ENCODE measurements at regions not wholly inside any gene's neighbourhood (a gene's known extent, or its start where the extent isn't known, plus 50 kb on each side); places are given as distances from the start of the nearest gene placed in this dataset.

DNA sequence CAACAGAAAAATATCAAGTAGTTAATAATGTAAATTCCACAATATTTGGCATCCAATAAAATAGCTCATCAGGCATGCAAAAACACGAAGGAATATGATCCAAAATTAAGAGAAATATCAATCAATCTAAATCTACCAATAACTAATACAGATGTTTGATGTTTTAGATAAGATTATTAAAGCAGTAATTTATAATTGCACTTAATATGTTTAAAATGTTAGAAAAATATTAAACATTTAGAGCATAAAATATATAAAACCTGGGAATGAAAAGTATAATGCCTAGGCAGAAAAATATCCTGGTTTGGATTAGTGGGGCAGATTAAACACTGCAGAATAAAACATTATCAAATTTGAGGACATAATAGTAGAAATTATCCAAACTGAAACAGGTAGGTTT is 879.9 kb downstream of the FAM181B start:
- ATAC-seq: no peak

DNA sequence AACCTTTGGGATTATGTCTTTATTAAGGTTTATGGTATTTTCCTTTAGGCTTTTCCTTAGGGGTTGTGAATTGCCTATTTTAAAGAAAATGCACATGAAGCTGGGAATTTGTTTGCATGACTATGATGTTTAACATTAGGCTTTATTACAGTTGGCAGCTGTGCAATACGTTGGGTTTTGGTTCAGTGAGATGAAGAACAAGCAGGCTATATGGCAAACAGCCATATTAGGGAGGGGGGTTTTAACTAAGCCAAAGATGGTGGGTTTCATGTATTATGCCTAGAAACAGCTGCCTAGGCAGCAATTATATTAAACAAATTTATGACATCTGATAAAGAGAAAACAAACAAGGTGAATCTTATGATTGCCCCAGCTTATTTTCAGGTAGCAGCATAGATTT is 880.8 kb downstream of the FAM181B start:
- ATAC-seq: no peak
- TF ChIP-seq, protein P1, sequence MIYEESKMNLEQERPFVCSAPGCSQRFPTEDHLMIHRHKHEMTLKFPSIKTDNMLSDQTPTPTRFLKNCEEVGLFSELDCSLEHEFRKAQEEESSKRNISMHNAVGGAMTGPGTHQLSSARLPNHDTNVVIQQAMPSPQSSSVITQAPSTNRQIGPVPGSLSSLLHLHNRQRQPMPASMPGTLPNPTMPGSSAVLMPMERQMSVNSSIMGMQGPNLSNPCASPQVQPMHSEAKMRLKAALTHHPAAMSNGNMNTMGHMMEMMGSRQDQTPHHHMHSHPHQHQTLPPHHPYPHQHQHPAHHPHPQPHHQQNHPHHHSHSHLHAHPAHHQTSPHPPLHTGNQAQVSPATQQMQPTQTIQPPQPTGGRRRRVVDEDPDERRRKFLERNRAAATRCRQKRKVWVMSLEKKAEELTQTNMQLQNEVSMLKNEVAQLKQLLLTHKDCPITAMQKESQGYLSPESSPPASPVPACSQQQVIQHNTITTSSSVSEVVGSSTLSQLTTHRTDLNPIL (CRISPR knock-in tag; IDR thresholded peaks at IDR 0.05; ENCODE audit: low read depth): no peak
- TF ChIP-seq ESRRG (CRISPR knock-in tag; IDR thresholded peaks at IDR 0.05) (no peak), ARNTL (CRISPR knock-in tag; IDR thresholded peaks at IDR 0.05; ENCODE audit: borderline replicate concordance, low read depth) (no peak), TCF4 (CRISPR knock-in tag; IDR thresholded peaks at IDR 0.05; ENCODE audit: borderline replicate concordance) (no peak), PPARA (CRISPR knock-in tag; IDR thresholded peaks at IDR 0.05; ENCODE audit: borderline replicate concordance) (no peak), RARB (CRISPR knock-in tag; IDR thresholded peaks at IDR 0.05) (no peak), ISL1 (CRISPR knock-in tag; IDR thresholded peaks at IDR 0.05) (no peak)

More for the DNA sequence above, 879.9 kb downstream of the FAM181B start:
- TF ChIP-seq TCF4 (CRISPR knock-in tag; IDR thresholded peaks at IDR 0.05; ENCODE audit: borderline replicate concordance) (no peak), ZFP3 (CRISPR knock-in tag; IDR thresholded peaks at IDR 0.05) (no peak), RARB (CRISPR knock-in tag; IDR thresholded peaks at IDR 0.05) (no peak), OSR1 (CRISPR knock-in tag; IDR thresholded peaks at IDR 0.05) (no peak), ZFP30 (CRISPR knock-in tag; IDR thresholded peaks at IDR 0.05) (no peak), CSDC2 (CRISPR knock-in tag; IDR thresholded peaks at IDR 0.05) (no peak), BACH2 (CRISPR knock-in tag; IDR thresholded peaks at IDR 0.05; ENCODE audit: borderline replicate concordance) (no peak), GLIS3 (CRISPR knock-in tag; IDR thresholded peaks at IDR 0.05) (no peak), ZNF565 (CRISPR knock-in tag; conservative IDR thresholded peaks at IDR 0.05; ENCODE audit: low read depth) (no peak)
- TF ChIP-seq, protein P2, sequence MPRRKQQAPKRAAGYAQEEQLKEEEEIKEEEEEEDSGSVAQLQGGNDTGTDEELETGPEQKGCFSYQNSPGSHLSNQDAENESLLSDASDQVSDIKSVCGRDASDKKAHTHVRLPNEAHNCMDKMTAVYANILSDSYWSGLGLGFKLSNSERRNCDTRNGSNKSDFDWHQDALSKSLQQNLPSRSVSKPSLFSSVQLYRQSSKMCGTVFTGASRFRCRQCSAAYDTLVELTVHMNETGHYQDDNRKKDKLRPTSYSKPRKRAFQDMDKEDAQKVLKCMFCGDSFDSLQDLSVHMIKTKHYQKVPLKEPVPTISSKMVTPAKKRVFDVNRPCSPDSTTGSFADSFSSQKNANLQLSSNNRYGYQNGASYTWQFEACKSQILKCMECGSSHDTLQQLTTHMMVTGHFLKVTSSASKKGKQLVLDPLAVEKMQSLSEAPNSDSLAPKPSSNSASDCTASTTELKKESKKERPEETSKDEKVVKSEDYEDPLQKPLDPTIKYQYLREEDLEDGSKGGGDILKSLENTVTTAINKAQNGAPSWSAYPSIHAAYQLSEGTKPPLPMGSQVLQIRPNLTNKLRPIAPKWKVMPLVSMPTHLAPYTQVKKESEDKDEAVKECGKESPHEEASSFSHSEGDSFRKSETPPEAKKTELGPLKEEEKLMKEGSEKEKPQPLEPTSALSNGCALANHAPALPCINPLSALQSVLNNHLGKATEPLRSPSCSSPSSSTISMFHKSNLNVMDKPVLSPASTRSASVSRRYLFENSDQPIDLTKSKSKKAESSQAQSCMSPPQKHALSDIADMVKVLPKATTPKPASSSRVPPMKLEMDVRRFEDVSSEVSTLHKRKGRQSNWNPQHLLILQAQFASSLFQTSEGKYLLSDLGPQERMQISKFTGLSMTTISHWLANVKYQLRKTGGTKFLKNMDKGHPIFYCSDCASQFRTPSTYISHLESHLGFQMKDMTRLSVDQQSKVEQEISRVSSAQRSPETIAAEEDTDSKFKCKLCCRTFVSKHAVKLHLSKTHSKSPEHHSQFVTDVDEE (CRISPR knock-in tag; IDR thresholded peaks at IDR 0.05): no peak
- TF ChIP-seq, protein P3, sequence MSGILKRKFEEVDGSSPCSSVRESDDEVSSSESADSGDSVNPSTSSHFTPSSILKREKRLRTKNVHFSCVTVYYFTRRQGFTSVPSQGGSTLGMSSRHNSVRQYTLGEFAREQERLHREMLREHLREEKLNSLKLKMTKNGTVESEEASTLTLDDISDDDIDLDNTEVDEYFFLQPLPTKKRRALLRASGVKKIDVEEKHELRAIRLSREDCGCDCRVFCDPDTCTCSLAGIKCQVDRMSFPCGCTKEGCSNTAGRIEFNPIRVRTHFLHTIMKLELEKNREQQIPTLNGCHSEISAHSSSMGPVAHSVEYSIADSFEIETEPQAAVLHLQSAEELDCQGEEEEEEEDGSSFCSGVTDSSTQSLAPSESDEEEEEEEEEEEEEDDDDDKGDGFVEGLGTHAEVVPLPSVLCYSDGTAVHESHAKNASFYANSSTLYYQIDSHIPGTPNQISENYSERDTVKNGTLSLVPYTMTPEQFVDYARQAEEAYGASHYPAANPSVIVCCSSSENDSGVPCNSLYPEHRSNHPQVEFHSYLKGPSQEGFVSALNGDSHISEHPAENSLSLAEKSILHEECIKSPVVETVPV (CRISPR knock-in tag; IDR thresholded peaks at IDR 0.05): no peak
- TF ChIP-seq, protein P4, sequence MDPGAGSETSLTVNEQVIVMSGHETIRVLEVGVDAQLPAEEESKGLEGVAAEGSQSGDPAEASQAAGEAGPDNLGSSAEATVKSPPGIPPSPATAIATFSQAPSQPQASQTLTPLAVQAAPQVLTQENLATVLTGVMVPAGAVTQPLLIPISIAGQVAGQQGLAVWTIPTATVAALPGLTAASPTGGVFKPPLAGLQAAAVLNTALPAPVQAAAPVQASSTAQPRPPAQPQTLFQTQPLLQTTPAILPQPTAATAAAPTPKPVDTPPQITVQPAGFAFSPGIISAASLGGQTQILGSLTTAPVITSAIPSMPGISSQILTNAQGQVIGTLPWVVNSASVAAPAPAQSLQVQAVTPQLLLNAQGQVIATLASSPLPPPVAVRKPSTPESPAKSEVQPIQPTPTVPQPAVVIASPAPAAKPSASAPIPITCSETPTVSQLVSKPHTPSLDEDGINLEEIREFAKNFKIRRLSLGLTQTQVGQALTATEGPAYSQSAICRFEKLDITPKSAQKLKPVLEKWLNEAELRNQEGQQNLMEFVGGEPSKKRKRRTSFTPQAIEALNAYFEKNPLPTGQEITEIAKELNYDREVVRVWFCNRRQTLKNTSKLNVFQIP (CRISPR knock-in tag; IDR thresholded peaks at IDR 0.05; ENCODE audit: borderline replicate concordance, low read depth): no peak
- TF ChIP-seq, protein P1 (CRISPR knock-in tag; IDR thresholded peaks at IDR 0.05; ENCODE audit: low read depth): no peak

DNA sequence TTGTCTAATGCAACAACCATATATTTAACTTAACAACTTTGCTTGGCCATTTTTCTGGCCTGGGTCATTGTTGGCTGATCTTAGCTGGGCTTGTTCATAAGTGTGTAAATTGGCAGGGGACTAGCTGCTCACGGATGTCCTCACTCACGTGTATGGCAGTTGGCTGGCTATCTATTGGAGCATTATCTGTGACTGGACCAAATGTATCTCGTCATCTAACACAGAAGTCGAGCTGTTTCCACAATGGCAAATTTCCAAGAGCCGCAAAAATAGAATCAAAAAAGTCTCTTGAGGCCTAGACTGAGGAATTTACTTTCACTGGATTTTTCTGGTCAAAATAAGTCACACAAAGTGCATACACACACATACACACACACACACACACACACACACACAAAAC is 893.3 kb downstream of the FAM181B start:
- no peak for ATAC-seq
- TF ChIP-seq, protein P5, sequence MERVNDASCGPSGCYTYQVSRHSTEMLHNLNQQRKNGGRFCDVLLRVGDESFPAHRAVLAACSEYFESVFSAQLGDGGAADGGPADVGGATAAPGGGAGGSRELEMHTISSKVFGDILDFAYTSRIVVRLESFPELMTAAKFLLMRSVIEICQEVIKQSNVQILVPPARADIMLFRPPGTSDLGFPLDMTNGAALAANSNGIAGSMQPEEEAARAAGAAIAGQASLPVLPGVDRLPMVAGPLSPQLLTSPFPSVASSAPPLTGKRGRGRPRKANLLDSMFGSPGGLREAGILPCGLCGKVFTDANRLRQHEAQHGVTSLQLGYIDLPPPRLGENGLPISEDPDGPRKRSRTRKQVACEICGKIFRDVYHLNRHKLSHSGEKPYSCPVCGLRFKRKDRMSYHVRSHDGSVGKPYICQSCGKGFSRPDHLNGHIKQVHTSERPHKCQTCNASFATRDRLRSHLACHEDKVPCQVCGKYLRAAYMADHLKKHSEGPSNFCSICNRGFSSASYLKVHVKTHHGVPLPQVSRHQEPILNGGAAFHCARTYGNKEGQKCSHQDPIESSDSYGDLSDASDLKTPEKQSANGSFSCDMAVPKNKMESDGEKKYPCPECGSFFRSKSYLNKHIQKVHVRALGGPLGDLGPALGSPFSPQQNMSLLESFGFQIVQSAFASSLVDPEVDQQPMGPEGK (CRISPR knock-in tag; IDR thresholded peaks at IDR 0.05; ENCODE audit: borderline replicate concordance): no peak
- TF ChIP-seq PPARA (CRISPR knock-in tag; IDR thresholded peaks at IDR 0.05; ENCODE audit: borderline replicate concordance) (no peak), ARNTL (CRISPR knock-in tag; IDR thresholded peaks at IDR 0.05; ENCODE audit: borderline replicate concordance, low read depth) (no peak), ZNF70 (CRISPR knock-in tag; IDR thresholded peaks at IDR 0.05) (no peak)

All from SK-N-SH treated with all-trans-retinoic acid at 6 μM for 48 hours (cell line).